Renal cortical epithelial cell (primary cell): ENCODE measurements at regions not wholly inside any gene's neighbourhood (a gene's known extent, or its start where the extent isn't known, plus 50 kb on each side); places are given as distances from the start of the nearest gene placed in this dataset.

Experiments used
- DNase-seq: peaks from one replicate; pipeline ENCODE4 v3.0.0-alpha.2; 2011; ENCODE audit warnings: low read depth

GRCh38 chr6:137690034-137690433 lies 177.0 kb upstream of the TNFAIP3 start:
- DNase-seq = no peak

DNA sequence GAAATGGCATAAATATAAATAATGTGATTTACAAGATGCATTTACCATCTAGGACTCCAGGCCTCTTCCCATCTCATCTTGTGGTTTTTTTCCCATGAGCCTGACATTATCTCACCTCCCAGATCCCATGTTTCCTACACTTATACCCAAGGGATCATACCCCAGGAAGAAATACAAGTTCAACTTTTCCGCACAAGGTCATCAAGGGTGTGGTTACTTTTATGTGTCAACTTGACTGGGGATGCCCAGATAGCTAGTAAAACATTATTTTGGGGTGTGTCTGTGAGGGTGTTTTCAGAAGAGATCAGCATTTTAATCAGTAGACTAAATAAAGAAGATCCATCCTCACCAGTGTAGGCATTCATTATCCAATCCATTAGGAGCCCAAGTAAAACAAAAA lies 176.3 kb upstream of the TNFAIP3 start:
- no peak for DNase-seq

DNA sequence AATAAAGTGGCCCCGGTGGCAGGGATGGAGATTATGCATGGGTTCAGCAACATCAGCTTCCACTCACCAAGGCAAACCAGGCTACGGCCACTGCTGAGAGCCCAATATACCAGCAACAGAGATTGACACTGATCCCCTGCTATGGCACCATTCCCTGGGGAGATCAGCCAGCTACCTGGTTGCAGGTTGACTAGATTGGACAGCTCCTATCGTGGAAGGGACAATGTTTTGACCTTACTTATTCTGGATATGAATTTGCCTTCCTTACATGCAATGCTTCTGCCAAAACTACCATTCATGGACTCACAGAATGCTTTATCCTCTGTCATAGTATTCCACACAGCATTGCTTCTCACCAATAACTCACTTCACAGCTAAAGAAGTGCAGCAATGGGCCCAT lies 174.8 kb upstream of the TNFAIP3 start:
- no peak for DNase-seq

DNA sequence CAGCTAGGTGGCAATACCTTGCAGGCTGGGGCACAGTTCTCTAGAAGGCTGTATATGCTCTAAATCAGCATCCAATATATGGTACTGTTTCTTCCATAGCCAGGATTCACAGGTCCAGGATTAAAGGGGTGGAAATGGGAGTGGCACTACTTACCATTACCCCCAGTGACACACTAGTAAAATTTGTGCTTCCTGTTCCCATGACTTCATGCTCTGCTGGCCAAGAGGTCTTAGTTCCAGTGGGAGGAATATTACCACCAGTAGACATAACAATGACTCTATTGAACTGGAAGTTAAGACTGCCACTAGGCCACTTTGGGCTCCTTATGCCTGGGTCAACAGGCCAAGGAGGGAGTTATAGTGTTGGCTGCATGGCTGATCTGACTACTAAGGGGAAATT lies 174.3 kb upstream of the TNFAIP3 start:
- peak; percentile 93 for DNase-seq

- no peak for DNase-seq
These were observed 173.3 kb upstream of the TNFAIP3 start for GRCh38 chr6:137693711-137694110.

GRCh38 chr6:137696765-137697164 lies 170.3 kb upstream of the TNFAIP3 start:
- no peak for DNase-seq

DNA sequence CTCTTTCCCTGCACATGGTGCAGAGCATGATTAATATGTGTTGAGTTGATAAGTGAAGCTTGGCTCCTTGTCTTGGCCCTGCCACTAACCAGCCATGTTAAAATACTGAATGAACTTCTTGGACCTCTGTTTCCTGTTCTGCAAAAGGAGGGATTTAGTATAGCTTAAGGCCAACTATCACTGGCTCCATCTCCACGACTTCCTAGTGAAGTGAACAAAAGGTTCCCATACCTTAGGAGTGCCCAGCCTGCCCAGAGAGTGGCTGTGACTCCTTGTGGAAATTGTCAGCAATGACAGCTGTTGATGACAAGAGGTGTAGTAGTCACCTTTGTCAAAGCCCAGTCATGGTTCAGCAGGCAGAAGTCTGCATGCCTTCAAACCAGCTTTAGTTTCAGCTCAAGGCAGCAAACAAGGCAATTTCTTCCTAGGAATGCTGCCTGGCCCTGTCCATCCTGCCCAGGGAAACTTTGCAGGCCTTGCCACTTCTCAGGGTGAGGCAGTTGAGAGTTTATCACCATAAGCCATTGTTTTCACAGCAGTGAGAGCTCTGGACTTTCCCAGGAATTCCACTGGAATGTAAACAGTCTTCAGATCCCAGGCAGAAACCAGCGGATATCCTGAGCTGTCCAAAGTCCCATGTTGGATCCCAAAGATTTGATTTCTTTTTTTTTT lies 169.7 kb upstream of the TNFAIP3 start:
- DNase-seq = peak; percentile 96

DNA sequence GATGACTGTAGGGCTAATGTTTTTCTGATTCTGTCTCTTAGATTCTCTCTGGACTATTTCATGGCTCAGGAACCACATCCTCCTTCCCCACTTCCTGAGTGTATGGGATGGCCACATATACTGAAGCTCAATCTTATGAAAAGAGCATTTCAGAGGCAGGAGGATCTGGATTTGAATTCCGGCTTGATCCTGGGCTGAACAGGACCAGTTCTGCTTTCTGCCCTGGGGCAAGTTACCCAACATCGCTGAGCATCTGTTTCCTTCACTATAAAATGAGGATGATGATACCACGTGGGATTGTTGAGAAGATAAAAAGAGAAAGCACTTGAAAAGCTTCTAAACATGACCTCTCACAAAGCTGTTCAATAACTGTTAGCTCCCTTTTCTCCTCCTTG lies 168.4 kb upstream of the TNFAIP3 start:
- no peak for DNase-seq

DNA sequence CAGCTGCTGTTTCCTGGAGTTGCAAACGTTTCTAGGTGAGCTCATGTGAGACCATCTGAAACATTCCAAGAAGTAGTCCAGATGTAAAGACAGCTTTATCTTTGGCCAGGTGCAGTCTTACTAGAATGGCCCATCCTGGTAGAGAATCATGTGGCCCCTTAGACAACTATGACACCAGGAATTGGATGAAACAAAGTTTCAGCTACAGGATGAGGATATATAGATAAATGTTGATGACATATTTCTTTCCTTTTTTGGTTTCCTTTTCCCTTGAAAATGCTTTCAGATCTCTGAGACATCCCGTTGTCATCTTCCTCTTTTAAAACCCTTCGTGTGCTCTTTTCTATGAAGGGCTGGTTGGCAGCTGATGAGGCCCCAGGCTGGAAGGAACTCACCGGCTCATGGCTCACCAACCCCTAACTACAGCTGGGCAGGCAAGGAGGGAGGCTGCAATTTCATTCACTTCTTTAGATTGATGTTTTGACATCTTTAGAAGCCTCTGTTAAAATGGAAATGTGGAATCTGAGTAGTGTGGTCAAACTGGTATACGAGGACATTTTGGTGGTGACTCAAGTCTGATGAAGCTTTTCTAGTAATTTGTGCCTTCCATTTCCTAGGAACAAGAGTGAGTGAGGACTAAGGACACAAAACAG lies 167.9 kb upstream of the TNFAIP3 start:
- peak; percentile 47 for DNase-seq

GRCh38 chr6:137700161-137700560 lies 166.9 kb upstream of the TNFAIP3 start:
- DNase-seq = no peak

DNA sequence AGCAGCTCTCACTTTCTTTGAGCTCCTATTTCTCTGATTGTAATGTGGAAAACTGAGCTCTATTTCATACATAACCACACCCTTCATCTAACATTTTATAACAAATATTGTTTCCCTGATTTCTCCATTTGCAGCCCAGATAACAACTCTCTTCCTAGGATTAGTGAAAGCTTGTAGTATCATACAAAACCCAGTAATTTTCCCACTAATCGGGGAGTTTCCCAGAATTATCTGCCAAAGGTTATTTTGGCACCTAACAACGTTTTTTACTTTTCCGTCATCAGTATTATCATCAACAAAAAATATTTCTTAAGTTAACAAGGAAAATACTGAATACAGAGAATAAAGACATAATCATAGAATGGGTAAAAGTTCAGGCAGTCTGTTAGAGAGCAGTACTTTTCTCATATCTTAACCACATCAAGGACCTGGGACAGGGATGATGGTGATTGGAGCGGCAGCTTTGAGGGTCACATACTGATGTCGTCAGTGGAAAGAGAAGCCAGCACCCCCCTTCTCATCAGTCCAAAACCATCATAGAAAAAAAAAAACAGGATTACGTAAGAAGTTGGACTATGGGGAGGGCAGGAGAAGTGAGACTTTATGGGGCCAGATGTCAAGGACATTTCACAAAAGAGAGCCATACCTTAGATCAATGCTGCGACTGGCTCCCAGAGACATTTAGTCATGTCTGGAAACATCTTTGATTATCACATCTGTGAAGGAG lies 166.1 kb upstream of the TNFAIP3 start:
- DNase-seq = no peak

- no peak for DNase-seq
These were observed 165.1 kb upstream of the TNFAIP3 start for GRCh38 chr6:137701942-137702341.

- DNase-seq = peak; percentile 48
These were observed 164.2 kb upstream of the TNFAIP3 start for GRCh38 chr6:137702791-137703424.

- no peak for DNase-seq
These were observed 162.3 kb upstream of the TNFAIP3 start for GRCh38 chr6:137704802-137705159.

GRCh38 chr6:137705160-137706082 lies 161.6 kb upstream of the TNFAIP3 start:
- no peak for DNase-seq

- DNase-seq = no peak
These were observed 160.8 kb upstream of the TNFAIP3 start for GRCh38 chr6:137706083-137706750.

DNA sequence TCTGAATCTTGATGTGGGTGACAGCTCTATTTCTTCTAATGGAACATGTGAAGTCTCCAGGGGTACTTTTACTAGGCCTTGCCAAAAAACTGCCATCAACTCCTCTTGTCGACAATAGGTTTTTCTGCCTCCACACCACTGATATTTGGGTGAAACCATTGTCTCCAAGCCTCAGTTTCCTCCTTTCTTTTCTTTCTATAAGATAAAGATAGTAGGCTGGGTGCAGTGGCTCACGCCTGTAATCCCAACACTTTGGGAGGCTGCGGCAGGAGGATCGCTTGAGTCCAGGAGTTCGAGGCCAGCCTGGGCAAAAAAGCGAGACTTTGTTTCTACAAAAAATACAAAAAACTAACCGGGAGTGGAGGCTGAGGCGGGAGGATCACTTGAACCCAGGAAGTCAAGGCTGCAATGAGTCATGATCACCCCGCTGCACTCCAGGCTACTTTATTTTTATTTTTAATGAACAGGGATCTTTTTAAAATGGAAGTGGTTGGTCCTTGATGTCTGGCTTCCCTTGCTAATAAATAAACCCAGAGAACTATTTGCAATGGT lies 159.9 kb upstream of the TNFAIP3 start:
- DNase-seq = no peak

GRCh38 chr6:137707590-137708360 lies 159.3 kb upstream of the TNFAIP3 start:
- peak; percentile 89 for DNase-seq

- DNase-seq = no peak
These were observed 158.6 kb upstream of the TNFAIP3 start for GRCh38 chr6:137708481-137708880.
